HG02870 (cell line): ENCODE measurements at regions not wholly inside any gene's neighbourhood (a gene's known extent, or its start where the extent isn't known, plus 50 kb on each side); places are given as distances from the start of the nearest gene placed in this dataset.
"Not testable (repeated sequence)": the region's sequence is repeated elsewhere in the genome, so short reads cannot be mapped to it uniquely, and the experiment has no call there.

ENCODE experiments used
- ATAC-seq: cut with Tn5 transposase; IDR thresholded peaks from one replicate; pipeline ENCODE4 v1.9.1; 2021; ENCODE audit warnings: mild to moderate bottlenecking, moderate library complexity; ENCODE audit not compliant: unreplicated experiment

DNA sequence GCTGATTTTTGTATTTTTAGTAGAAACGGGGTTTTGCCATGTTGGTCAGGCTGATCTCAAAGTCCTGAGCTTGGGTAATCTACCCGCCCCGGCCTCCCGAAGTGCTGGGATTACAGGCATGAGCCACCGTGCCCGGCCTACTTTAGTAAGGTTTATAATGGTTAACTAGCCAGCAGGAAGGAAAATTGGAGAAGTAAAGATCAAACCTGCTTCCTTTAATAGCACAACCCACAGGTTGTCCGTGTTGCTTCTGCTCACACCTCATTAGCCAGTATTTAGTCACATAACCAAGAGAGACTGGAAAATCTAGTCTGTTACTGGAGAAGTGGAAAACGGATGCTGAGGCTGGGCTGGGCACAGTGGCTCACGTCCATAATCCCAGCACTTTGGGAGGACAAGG, 51.9 kb upstream of the TBL1XR1 start:
- no peak for ATAC-seq

- ATAC-seq: no peak
Observed at GRCh38 chr3:177250151-177250550, 52.9 kb upstream of the TBL1XR1 start.

DNA sequence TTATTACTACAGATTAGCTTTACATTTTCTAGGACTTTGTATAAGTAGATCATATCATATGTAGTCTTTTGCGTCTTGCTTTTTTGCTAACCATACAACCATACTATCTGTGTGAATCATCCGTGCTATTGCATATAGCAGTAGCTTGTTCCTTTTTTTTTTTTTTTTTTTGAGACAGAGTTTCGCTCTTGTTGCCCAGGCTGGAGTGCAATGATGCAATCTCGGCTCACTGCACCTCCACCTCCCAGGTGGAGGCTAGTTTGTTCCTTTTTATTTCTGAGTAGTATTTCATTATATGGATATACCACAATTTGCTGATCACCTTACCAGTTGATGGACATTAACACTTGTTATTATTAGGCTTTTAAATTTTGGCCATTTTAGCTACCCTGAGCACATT, 54.5 kb upstream of the TBL1XR1 start:
- ATAC-seq: no peak

DNA sequence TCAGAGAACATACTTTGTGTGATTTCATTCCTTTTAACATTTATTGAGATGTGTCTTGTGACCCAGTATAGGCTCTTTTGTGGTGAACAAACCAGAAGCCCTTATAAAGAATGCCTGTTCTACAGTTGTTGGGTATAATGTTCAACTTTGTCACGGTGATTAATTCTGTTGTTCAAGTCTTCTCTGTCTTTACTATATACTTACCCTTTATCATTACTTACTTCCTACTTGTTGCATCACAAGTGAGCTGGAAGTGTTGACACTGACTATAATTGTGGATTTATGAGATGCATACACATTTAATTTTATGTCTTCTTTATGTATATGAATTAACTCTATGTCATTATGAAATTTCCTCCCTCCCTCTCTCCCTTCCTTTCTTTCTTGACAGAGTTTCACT, 59.7 kb upstream of the TBL1XR1 start:
- ATAC-seq: no peak

DNA sequence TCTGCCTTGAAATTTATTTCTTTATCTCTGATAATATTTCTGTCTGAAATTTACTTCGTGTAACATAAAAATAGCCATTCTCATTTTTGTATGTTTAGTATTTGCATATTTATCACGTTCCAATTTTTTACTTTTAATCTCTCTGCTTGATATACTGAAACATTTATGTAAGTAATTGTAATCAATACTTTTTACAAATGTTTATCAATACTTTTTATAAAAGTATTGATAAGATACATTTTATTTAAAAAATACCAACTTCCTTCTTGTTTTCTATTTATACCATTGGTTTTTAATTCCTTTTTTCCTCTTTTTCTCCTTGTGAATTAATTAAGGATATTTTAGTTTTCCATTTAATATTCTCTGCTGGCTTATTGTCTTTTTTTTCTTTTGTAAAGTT, 60.3 kb upstream of the TBL1XR1 start:
- no peak for ATAC-seq

GRCh38 chr3:177262396-177262795, 65.1 kb upstream of the TBL1XR1 start:
- ATAC-seq: no peak

GRCh38 chr3:177263615-177264368, 66.5 kb upstream of the TBL1XR1 start:
- no peak for ATAC-seq

DNA sequence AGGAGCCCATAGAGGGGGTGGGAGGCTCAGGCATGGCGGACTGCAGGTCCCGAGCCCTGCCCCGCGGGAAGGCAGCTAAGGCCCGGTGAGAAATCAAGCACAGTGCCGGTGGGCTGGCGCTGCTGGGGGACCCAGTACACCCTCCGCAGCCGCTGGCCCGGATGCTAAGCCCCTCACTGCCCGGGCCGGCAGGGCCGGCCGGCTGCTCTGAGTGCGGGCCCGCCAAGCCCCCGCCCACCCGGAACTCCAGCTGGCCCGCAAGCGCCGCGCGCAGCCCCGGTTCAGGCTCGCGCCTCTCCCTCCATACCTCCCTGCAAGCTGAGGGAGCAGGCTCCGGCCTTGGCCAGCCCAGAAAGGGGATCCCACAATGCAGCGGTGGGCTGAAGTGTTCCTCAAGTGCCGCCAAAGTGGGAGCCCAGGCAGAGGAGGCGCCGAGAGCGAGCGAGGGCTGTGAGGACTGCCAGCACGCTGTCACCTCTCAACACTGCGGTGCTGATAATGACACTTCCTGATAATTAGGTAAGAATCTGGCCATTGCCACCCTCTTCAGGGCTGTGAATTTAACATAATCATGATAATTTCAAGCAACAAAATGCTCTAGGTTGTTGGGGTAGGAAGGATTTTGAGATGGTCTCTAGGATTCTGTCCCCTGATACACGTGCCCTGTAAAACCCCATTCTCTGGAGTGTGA, 74.7 kb upstream of the TBL1XR1 start:
- ATAC-seq: not testable (repeated sequence)

GRCh38 chr3:177278016-177278415, 80.7 kb upstream of the TBL1XR1 start:
- no peak for ATAC-seq

- no peak for ATAC-seq
Observed at GRCh38 chr3:177279118-177279815, 82.0 kb upstream of the TBL1XR1 start.

GRCh38 chr3:177281292-177282118, 84.2 kb upstream of the TBL1XR1 start:
- ATAC-seq: no peak

- no peak for ATAC-seq
Observed at GRCh38 chr3:177282119-177282655, 84.9 kb upstream of the TBL1XR1 start.

GRCh38 chr3:177283983-177284382, 86.7 kb upstream of the TBL1XR1 start:
- ATAC-seq: no peak

- ATAC-seq: no peak
Observed at GRCh38 chr3:177284383-177284881, 87.2 kb upstream of the TBL1XR1 start.

GRCh38 chr3:177286034-177286433, 88.8 kb upstream of the TBL1XR1 start:
- ATAC-seq: no peak

DNA sequence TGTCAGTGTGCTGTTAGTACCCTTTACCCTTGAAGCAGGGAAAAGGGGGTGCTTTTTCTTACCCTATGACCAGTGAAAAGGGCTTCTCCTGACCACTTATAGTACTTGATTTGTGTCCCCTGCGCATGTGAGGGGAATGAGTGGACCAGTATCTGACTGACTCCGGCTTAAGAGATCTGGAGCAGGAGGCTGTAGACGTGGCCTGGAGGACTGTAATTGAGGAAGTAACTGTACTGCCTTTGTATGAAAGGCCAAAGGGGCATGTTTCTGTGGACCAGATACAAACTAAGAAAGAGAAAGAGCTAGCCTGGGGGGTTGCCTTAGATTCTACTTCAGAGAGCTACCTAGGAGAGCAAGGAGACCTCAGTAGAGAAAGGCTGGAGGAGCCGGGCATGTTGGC, 89.9 kb upstream of the TBL1XR1 start:
- ATAC-seq: no peak

DNA sequence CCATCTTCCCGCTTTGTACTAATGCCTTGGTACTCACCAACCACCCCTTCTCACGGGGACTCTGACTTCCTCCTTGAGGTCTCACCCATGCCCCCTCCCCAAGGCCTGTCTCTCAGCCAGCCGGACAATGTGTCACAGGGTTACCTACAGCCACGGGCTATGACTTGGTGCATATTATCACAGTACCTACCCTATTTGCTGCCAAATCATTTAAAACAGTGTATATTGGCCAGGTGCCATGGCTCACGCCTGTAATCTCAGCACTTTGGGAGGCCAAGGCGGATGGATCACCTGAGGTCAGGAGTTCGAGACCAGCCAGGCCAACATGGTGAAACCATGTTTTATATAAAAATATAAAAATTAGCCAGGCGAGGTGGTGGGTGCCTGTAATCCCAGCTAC, 93.4 kb upstream of the TBL1XR1 start:
- no peak for ATAC-seq

DNA sequence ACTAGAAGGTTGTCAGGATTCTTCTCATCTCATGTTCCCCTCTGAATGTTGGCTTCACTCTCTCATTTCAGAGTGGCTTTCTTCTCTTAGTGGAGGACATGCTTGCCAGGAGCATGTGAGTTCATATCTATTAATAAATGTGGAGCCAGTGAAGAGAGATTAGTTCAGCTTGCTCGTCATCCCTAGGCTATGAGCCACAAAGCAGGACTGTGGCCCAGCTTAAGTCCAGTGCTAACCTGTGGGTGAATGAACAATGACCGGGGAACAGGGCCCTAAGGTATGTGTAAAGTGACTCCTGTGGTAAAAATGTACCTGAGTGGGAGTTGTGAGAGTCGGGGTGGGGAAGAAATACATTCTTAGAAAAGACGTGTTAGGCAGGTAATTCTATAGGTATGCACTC, 96.9 kb upstream of the TBL1XR1 start:
- ATAC-seq: no peak

GRCh38 chr3:177295116-177295515, 97.8 kb upstream of the TBL1XR1 start:
- ATAC-seq: no peak

- no peak for ATAC-seq
Observed at GRCh38 chr3:177299250-177299649, 102.0 kb upstream of the TBL1XR1 start.
